Heart left ventricle (tissue), 16 donors: ENCODE measurements at regions not wholly inside any gene's neighbourhood (a gene's known extent, or its start where the extent isn't known, plus 50 kb on each side); places are given as distances from the start of the nearest gene placed in this dataset.
A peak's percentile ranks its signal among the peaks of the same experiment; 100 is the strongest.

Experiments used
- ATAC-seq, 4 donors: fragments of 200-7000 bp; cut with Tn5 transposase; one replicate each; pipeline ENCODE4 v1.9.1; 2020 to 2022; ENCODE audit warnings: moderate library complexity in 4 of 4, mild to moderate bottlenecking in 3 of 4, moderate number of reproducible peaks in 1 of 4
- DNase-seq, 5 donors: peaks; one replicate each; pipeline ENCODE4 v3.0.0-alpha.2; 2020
- H3K27ac ChIP-seq, 12 donors: fragments of 200-600 bp; sonication (generic) in 4 of 12; one replicate each; pipeline versions ENCODE4 v1.5.0 to v1.8.0; 2016 to 2022; ENCODE audit warnings: mild to moderate bottlenecking in 2 of 12
- H3K27me3 ChIP-seq, 9 donors: fragments of 200-600 bp; sonication (generic) in 2 of 9; one replicate each; pipeline versions ENCODE4 v1.5.1 to v1.8.0; 2016 to 2022; ENCODE audit warnings: mild to moderate bottlenecking in 3 of 9
- H3K36me3 ChIP-seq, 9 donors: fragments of 200-600 bp; sonication (generic) in 2 of 9; one replicate each; pipeline versions ENCODE4 v1.5.0 to v1.8.0; 2018 to 2022; ENCODE audit warnings: mild to moderate bottlenecking in 2 of 9
- H3K4me1 ChIP-seq, 12 donors: fragments of 200-600 bp; sonication (generic) in 4 of 12; one replicate each; pipeline versions ENCODE4 v1.5.0 to v1.8.0; 2016 to 2022; ENCODE audit warnings: mild to moderate bottlenecking in 3 of 12
- H3K4me3 ChIP-seq, 12 donors: fragments of 200-600 bp; sonication (generic) in 4 of 12; one replicate each; pipeline versions ENCODE4 v1.5.0 to v1.8.0; 2017 to 2022; ENCODE audit warnings: mild to moderate bottlenecking in 9 of 12, moderate library complexity in 4 of 12
- H3K9me3 ChIP-seq, 12 donors: fragments of 200-600 bp; sonication (generic) in 4 of 12; one replicate each; pipeline versions ENCODE4 v1.5.0 to v1.8.0; 2016 to 2022; ENCODE audit warnings: mild to moderate bottlenecking in 1 of 12
- CTCF ChIP-seq, 12 donors: fragments of 200-600 bp; sonication (generic) in 4 of 12; IDR thresholded peaks; one replicate each; pipeline versions ENCODE4 v1.5.0 to v1.8.0; 2018 to 2022; ENCODE audit warnings: antibody characterized with exemption in 12 of 12, mild to moderate bottlenecking in 5 of 12
- POLR2A ChIP-seq, 2 donors: fragments of 450-650 bp; IDR thresholded peaks; one replicate each; pipeline ENCODE4 v1.6.1; 2017; ENCODE audit warnings: antibody characterized with exemption in 2 of 2, mild to moderate bottlenecking in 2 of 2, moderate library complexity in 2 of 2
- WGBS, 4 donors: extraction: QIAGEN DNeasy Blood & Tissue Kit in 2 of 4; methylation state at CpG; one replicate each; pipeline versions ENCODE4 v1.1.5 to v1.1.7; 2013 to 2018; 5-methylcytosine and 5-hydroxymethylcytosine counted together
- intact Hi-C, 10 donors: fragments of 100-400 bp; cut with DNase I; formaldehyde crosslinking; loops; one replicate each; pipeline versions ENCODE4 v1.11.1 to v1.14.2; 2022
- donor health status: ischemic (EF 13 %, LVEDD 7.1; RV severe dilation, severe dysfunction).
- donor health status: healthy with polysubstance abuse.
- donor health status: DM: no; HTN: yes; CAD: no.
- donor health status: DM: no; HTN: no; CAD: no.
- donor health status: ischemic (EF 25% LVEDD 6.9; RV normal size, moderate dysfunction).
- donor health status: ischemic (EF 25% LVEDD 5.7; RV mildly dilated, moderate dysfunction).
- donor health status: healthy.
- donor health status: DM: yes; HTN: yes; CAD: no.
- donor health status: ischemic (EF 35%, LVEDD 5.7; RV mildly dilated, moderate dysfunction).
- donor health status: nonischemic (EF 11% LVEDD 7.7; RV severe dilation, severe dysfunction).
- donor health status: DM: yes; HTN: yes; CAD: no.
- donor health status: PGD.
- donor health status: ischemic (EF 29% LVEDD 5.4; RV normal size, mild dysfunction).
- donor health status: nonischemic (EF 23%, LVEDD 6.1; RV moderate dilation, normal function).

GRCh38 chr18:22790545-22791309 lies 142.4 kb upstream of the RBBP8 start:
- no peak overlapping the region for H3K4me3 ChIP-seq
- DNase-seq (no peak), ATAC-seq (peak in 2 of 4 donors; percentile 34 to 80)
- TF ChIP-seq CTCF (IDR thresholded peaks at IDR 0.05) (no peak), POLR2A (IDR thresholded peaks at IDR 0.05) (no peak)
- intact Hi-C loops: loop anchor here in 3 of 10 donors (10.0 kb wide), 3 partner anchors 46 to 194 kb away; no protein-coding TSS in a partner anchor
- no peaks in the 10 kb centered on the region for H3K4me1 ChIP-seq
- no peaks in the 10 kb centered on the region for H3K9me3 ChIP-seq
- WGBS, 4 donors: 51 to 66% (median 64%) methylated on average over 4 of the region's 4 CpGs
- peak overlapping the region in 2 of 12 donors; percentile 2 to 12 for H3K27ac ChIP-seq
- no peaks in the 10 kb centered on the region for H3K36me3 ChIP-seq
- H3K27me3 ChIP-seq: no peaks in the 10 kb centered on the region

GRCh38 chr18:22791310-22791610 lies 141.9 kb upstream of the RBBP8 start:
- H3K36me3 ChIP-seq: no peaks in the 10 kb centered on the region
- no peaks in the 10 kb centered on the region for H3K4me1 ChIP-seq
- no peak for DNase-seq
- 83 to 91% (median 88%) methylated on average over 2 of the region's 2 CpGs for WGBS, 4 donors
- no peaks in the 10 kb centered on the region for H3K9me3 ChIP-seq
- H3K27me3 ChIP-seq: no peaks in the 10 kb centered on the region
- TF ChIP-seq POLR2A (IDR thresholded peaks at IDR 0.05): no peak
- TF ChIP-seq CTCF (IDR thresholded peaks at IDR 0.05): no peak
- no peak overlapping the region for H3K4me3 ChIP-seq
- no peak for ATAC-seq
- intact Hi-C loops: loop anchor here in 3 of 10 donors (10.0 kb wide), 3 partner anchors 46 to 194 kb away; no protein-coding TSS in a partner anchor
- H3K27ac ChIP-seq: peak overlapping the region in 2 of 12 donors; percentile 2 to 12

- 79 to 84% (median 83%) methylated on average over 4 of the region's 4 CpGs for WGBS, 4 donors
- TF ChIP-seq CTCF (IDR thresholded peaks at IDR 0.05) (no peak), POLR2A (IDR thresholded peaks at IDR 0.05) (no peak)
- DNase-seq (no peak), ATAC-seq (no peak)
- H3K27ac ChIP-seq: no peak overlapping the region
- H3K4me3 ChIP-seq: no peak overlapping the region
- intact Hi-C loops: loop anchor here in 4 of 10 donors (5.0 to 10.0 kb wide), 5 partner anchors 51 to 191 kb away; no protein-coding TSS in a partner anchor
- no peaks in the 10 kb centered on the region for H3K27me3 ChIP-seq
- peaks cover 0 to 10% (median 0%) of the 10 kb centered on the region in 12 donors for H3K4me1 ChIP-seq
- H3K9me3 ChIP-seq: no peaks in the 10 kb centered on the region
- H3K36me3 ChIP-seq: no peaks in the 10 kb centered on the region
Observed at GRCh38 chr18:22796113-22796512, 137.0 kb upstream of the RBBP8 start.

- peak overlapping the region in 5 of 12 donors; percentile 1 to 54 (median 29) for H3K27ac ChIP-seq
- no peak for DNase-seq
Observed at GRCh38 chr18:22800551-22800951, 132.6 kb upstream of the RBBP8 start.

More at GRCh38 chr18:22800551-22800951, 132.6 kb upstream of the RBBP8 start:
- ATAC-seq: peak; percentile 44 to 61 (median 54)
- Histone ChIP-seq H3K4me3 (no peak overlapping the region), H3K9me3 (no peaks in the 10 kb centered on the region), H3K27me3 (no peaks in the 10 kb centered on the region), H3K4me1 (peaks cover 0 to 10% (median 0%) of the 10 kb centered on the region in 12 donors), H3K36me3 (no peaks in the 10 kb centered on the region)
- intact Hi-C loops: loop anchor here in 1 of 10 donors (10.0 kb wide), 1 partner anchor 614 kb away; no protein-coding TSS in a partner anchor
- TF ChIP-seq CTCF (IDR thresholded peaks at IDR 0.05) (no peak), POLR2A (IDR thresholded peaks at IDR 0.05) (no peak)
- WGBS, 4 donors: 67 to 79% (median 75%) methylated on average over 7 of the region's 7 CpGs
